ENCODE measurements at regions not wholly inside any gene's neighbourhood (a gene's known extent, or its start where the extent isn't known, plus 50 kb on each side); places are given as distances from the start of the nearest gene placed in this dataset.
"Not testable (repeated sequence)": the region's sequence is repeated elsewhere in the genome, so short reads cannot be mapped to it uniquely, and the experiment has no call there.

DNA sequence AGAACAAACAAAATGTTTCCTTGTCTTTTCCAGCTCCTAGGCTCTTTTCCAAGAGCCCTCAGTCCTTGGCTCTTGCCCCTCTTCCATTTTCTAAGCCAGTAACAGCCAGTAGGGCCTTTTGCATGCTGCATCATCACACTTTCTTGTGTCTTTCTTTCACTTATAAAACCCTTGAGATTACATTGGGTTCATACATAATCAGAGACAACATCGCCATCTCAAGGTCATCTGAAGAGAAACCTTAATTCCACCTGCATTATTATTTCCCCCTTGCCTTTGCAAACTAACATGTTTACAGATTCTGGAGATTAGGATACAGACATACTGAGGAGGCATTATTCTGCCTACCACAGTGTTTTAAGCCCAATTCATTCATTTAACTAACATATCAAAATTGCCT, 697.3 kb downstream of the TRIB2 start:
- Mint-ChIP-seq H3K4me3 (no peak overlapping the region), H3K27ac (no peak overlapping the region), H3K36me3 (ENCODE audit: low read depth) (no peaks in the 10 kb centered on the region), H3K27me3 (no peaks in the 10 kb centered on the region), H3K4me1 (no peaks in the 10 kb centered on the region), H3K9me3 (peaks cover 4% of the 10 kb centered on the region)
- no peak for ATAC-seq (replicated peaks)

DNA sequence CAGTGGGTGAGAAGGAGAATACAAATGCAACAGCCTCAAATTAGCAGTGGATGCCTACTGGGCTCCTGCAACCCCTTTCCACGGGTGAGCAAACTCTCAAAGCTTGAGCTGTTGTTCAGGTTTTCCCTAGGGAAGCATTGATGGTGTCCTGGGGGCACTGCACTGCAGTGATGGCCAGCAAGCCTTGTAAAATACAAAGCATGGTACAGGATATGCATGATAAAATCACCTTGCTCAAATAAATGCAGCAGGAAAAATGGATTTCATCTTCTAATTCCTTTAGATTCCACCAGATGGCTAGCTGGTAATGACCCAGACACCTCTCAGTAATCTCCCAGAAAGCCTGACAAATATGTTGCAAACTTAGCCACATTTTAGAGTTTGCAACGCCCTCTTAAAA, 698.2 kb downstream of the TRIB2 start:
- no peaks in the 10 kb centered on the region for H3K27me3 Mint-ChIP-seq
- no peak for ATAC-seq (replicated peaks)
- no peak overlapping the region for H3K27ac Mint-ChIP-seq
- H3K9me3 Mint-ChIP-seq: peaks cover 4% of the 10 kb centered on the region
- no peaks in the 10 kb centered on the region for H3K36me3 Mint-ChIP-seq (ENCODE audit: low read depth)
- no peaks in the 10 kb centered on the region for H3K4me1 Mint-ChIP-seq
- H3K4me3 Mint-ChIP-seq: no peak overlapping the region

DNA sequence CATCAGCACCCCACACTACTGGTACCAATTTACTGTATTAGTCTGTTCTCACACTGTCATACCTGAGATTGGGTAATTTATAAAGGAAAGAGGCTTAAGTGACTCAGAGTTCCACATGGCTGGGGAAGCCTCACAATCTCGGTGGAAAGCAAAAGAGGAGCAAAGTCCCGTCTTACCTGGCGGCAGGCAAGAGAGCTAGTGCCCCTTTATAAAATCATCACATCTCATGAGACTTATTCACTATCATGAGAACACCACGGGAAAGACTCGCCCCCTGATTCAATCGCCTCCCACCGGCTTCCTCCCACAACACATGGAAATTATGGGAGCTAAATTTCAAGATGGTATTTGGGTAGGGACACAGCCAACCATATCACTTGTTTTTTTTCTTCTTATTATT, 717.2 kb downstream of the TRIB2 start:
- Mint-ChIP-seq H3K27ac (no peak overlapping the region), H3K9me3 (peaks cover 13% of the 10 kb centered on the region), H3K27me3 (no peaks in the 10 kb centered on the region), H3K4me3 (no peak overlapping the region), H3K4me1 (no peaks in the 10 kb centered on the region), H3K36me3 (ENCODE audit: low read depth) (no peaks in the 10 kb centered on the region)
- no peak for ATAC-seq (replicated peaks)

DNA sequence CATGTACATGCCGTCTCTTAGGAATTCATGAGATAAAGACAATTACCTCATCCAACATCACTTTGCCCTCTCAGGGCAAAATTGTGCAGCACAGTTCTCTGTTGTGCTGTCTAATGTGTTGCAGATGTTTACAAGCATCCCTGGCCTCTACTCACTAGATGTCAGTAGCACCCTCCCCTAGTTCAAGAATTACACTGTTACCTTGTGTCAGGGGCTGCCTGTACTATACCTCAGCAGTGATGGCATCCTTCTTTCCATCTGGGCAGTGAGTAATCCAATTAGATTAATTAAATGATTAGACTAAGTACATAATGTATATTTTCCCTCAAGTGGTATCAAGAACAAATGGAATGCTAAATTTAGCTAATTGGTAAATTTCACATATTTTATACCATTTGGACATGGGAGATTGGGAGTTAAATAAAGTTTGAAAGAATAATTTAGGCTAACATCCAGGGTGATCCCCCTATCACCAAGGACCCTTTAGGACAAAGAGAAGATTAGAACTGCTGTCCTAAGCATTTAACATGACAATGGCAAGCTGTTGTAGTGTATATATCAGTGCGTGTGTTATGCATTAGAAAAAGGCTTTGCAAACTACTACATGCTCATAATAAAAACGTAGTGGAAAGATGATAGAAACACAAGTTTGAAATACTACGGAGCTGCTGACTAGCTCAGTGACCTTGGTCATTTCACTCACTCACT, 727.0 kb downstream of the TRIB2 start:
- H3K9me3 Mint-ChIP-seq; H3K4me1 Mint-ChIP-seq; ATAC-seq (replicated peaks); H3K36me3 Mint-ChIP-seq (ENCODE audit: low read depth); H3K4me3 Mint-ChIP-seq; H3K27ac Mint-ChIP-seq; H3K27me3 Mint-ChIP-seq: not testable (repeated sequence)

DNA sequence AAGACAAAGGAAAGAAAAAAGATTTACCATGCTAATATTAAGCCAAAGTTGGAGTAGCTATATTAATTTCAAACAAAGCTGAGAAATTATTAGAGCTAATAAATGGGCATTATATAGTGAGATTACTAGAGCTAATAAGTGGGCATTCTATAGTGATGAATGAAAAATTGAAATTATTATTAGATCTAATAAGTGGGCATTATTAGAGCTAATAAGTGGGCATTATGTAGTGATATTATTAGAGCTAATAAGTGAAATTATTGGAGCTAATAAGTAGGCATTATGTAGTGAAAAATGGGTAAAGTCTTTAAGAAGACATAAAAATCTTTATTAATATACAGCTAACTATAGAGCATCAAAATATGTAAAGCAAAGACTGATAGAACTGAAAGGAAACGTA, 745.7 kb downstream of the TRIB2 start:
- no peaks in the 10 kb centered on the region for H3K36me3 Mint-ChIP-seq (ENCODE audit: low read depth)
- peaks cover 4% of the 10 kb centered on the region for H3K9me3 Mint-ChIP-seq
- no peak for ATAC-seq (replicated peaks)
- H3K27ac Mint-ChIP-seq: no peak overlapping the region
- H3K4me3 Mint-ChIP-seq: no peak overlapping the region
- peaks cover 3% of the 10 kb centered on the region for H3K27me3 Mint-ChIP-seq
- H3K4me1 Mint-ChIP-seq: no peaks in the 10 kb centered on the region

DNA sequence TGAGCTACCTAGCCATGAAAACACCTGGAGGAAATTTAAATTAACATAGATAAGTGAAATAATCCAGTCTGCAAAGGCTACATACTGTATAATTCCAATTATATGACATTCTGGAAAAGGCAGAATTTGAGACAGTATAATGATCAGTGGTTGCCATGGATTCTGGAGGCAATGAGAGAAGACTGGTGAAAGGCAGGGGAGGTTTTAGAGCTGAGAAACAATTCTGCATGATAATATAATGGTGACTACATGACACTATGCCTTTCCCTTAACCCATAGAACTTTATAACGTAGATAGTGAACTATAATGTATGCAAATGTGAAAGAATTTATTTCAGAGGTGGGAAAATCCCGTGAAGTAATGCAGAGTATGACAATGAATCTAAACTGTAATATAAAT, 749.3 kb downstream of the TRIB2 start:
- Mint-ChIP-seq H3K27me3 (no peaks in the 10 kb centered on the region), H3K9me3 (no peaks in the 10 kb centered on the region), H3K4me1 (no peaks in the 10 kb centered on the region), H3K4me3 (no peak overlapping the region), H3K36me3 (ENCODE audit: low read depth) (no peaks in the 10 kb centered on the region), H3K27ac (no peak overlapping the region)
- no peak for ATAC-seq (replicated peaks)

DNA sequence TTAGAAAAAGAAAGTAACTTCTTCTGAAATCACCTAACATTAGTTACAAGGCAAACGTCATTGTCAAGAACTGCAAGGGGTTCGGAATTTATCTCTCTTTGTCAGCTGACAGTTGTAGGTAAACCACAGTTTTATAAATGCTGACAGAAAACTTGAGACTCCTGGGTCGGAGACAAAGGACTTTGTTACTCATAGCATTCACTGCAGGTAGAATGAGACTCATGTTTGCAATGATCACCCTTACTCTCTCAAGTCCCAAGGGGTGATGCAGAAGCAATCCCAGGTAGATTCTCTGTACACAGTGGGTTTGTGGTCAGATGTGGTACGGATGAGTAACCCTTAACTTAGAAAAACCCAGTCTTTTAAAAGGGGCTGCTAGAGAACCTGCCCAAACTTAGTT, 757.8 kb downstream of the TRIB2 start:
- H3K27me3 Mint-ChIP-seq: no peaks in the 10 kb centered on the region
- peaks cover 4% of the 10 kb centered on the region for H3K9me3 Mint-ChIP-seq
- no peak for ATAC-seq (replicated peaks)
- H3K4me3 Mint-ChIP-seq: no peak overlapping the region
- no peaks in the 10 kb centered on the region for H3K4me1 Mint-ChIP-seq
- no peaks in the 10 kb centered on the region for H3K36me3 Mint-ChIP-seq (ENCODE audit: low read depth)
- no peak overlapping the region for H3K27ac Mint-ChIP-seq

DNA sequence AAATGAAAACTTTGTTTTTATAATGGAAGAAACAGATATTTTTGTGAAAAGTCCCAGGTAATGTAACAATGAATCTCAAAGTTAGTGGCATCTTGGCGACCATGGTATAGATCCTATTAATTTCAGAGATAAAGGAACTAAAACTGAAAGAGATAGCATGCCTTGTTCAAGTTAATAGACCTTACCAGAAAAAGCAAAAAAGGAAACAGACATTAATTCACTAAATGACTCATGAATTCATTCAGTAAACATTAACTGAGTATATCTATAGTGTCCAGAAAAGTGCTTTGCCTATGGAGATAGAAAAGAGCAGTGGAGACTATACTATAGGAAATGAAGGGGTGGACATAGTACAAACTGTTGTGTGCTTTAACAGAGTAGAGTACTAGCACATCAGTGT, 763.3 kb downstream of the TRIB2 start:
- H3K9me3 Mint-ChIP-seq: peaks cover 4% of the 10 kb centered on the region
- no peaks in the 10 kb centered on the region for H3K36me3 Mint-ChIP-seq (ENCODE audit: low read depth)
- no peak overlapping the region for H3K4me3 Mint-ChIP-seq
- no peak overlapping the region for H3K27ac Mint-ChIP-seq
- ATAC-seq (replicated peaks): no peak
- no peaks in the 10 kb centered on the region for H3K4me1 Mint-ChIP-seq
- H3K27me3 Mint-ChIP-seq: no peaks in the 10 kb centered on the region

DNA sequence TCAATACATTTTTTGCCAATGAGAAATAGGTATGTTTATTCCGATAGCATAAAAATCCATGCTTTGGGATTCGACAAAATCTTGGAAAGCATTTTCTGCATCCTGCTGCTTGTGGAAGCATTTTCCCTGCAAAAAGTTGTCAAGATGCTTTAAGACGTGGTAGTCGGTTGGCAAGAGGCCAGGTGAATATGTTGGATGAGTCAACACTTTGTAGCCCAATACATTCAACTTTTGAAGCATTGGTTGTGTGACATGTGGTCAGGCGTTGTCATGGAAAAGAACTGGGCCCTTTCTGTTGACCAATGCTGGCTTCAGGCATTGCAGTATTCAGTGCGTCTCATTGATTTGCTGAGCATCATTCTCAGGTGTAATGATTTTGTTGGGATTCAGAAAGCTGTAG, 764.5 kb downstream of the TRIB2 start:
- no peak for ATAC-seq (replicated peaks)
- H3K9me3 Mint-ChIP-seq: peaks cover 6% of the 10 kb centered on the region

DNA sequence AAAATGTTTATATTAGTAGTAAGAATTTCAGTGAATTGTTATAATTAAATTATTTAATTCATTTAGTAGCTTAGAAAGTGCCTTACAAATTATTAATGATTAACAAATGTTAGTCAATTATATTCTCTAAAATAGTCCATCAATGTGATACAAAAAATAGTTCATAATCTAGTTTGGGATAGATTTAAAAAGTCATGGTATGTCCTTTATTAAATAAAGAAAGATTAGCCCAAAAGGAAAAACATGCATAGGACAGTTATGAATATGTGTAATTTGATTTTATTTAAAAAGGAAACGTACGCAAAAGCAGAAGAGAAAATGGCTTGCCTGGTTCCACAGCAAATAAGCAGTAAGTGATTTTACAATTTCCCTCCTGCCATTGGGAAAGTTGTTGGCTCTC, 768.5 kb downstream of the TRIB2 start:
- Mint-ChIP-seq H3K4me1 (no peaks in the 10 kb centered on the region), H3K4me3 (no peak overlapping the region), H3K36me3 (ENCODE audit: low read depth) (no peaks in the 10 kb centered on the region), H3K27ac (no peak overlapping the region), H3K9me3 (peaks cover 4% of the 10 kb centered on the region), H3K27me3 (no peaks in the 10 kb centered on the region)
- ATAC-seq (replicated peaks): no peak

More for the DNA sequence above, 764.5 kb downstream of the TRIB2 start:
- no peaks in the 10 kb centered on the region for H3K4me1 Mint-ChIP-seq
- no peaks in the 10 kb centered on the region for H3K27me3 Mint-ChIP-seq
- no peak overlapping the region for H3K4me3 Mint-ChIP-seq
- no peak overlapping the region for H3K27ac Mint-ChIP-seq
- H3K36me3 Mint-ChIP-seq (ENCODE audit: low read depth): no peaks in the 10 kb centered on the region

DNA sequence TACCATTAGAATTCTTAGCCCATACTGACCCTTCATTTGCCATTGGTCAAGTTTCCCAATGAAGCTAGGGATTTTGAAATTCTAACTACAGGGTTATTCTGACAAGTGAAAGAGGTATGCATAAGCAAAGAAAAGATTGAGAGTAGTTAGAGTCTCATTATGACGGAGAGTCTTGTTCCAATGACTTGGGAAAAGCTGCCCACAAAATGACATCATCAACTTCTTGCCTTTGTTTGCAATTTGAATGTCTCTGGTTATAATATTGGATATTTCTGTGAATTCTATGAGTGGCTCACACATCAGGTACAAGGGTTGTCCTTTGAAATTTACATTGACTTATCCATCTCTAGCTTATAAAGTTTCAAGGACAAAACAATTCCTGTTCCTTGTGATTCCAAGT, 772.2 kb downstream of the TRIB2 start:
- H3K4me3 Mint-ChIP-seq: no peak overlapping the region
- H3K27me3 Mint-ChIP-seq: no peaks in the 10 kb centered on the region
- peaks cover 4% of the 10 kb centered on the region for H3K9me3 Mint-ChIP-seq
- no peaks in the 10 kb centered on the region for H3K36me3 Mint-ChIP-seq (ENCODE audit: low read depth)
- H3K27ac Mint-ChIP-seq: no peak overlapping the region
- ATAC-seq (replicated peaks): no peak
- H3K4me1 Mint-ChIP-seq: no peaks in the 10 kb centered on the region

DNA sequence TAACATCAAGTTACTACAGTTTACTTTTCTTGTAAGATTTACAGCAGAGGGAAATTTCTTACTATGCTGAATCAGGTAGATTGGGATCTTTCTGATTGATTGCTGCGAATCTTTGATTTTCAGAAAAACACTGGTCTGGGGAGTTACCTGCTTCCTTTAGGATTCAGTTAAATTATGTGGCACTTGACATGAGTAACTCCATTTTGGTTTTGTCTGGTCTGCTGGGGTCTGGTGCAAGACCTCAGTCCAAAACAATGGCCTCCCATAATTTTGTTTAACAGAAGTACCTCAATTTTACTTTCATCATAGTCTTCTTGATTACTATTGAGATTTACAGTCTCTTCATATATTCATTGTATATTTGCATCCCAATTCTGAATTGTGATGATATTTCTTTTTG, 775.5 kb downstream of the TRIB2 start:
- Mint-ChIP-seq H3K4me3 (no peak overlapping the region), H3K36me3 (ENCODE audit: low read depth) (no peaks in the 10 kb centered on the region), H3K4me1 (no peaks in the 10 kb centered on the region), H3K27me3 (no peaks in the 10 kb centered on the region), H3K9me3 (no peaks in the 10 kb centered on the region), H3K27ac (no peak overlapping the region)
- no peak for ATAC-seq (replicated peaks)

DNA sequence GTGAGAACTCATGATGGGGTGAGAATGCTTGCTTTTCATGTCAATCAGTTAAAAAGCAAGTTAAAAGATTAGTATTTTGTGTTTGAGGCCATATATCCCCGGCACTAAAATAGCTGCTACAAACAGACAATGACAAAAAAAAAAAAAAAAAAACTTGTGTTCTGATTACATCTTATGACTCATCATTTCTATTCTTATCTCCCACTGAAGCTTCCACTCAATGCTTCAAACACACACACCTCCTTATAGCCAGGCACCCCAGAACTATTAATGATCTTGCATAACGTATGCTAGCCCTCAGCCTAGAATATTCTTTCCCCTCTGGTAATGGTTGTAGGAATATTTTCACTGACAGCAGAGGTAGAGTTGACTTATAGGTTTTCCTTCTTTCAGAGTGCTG, 778.3 kb downstream of the TRIB2 start:
- no peaks in the 10 kb centered on the region for H3K27me3 Mint-ChIP-seq
- no peaks in the 10 kb centered on the region for H3K36me3 Mint-ChIP-seq (ENCODE audit: low read depth)
- H3K27ac Mint-ChIP-seq: no peak overlapping the region
- H3K4me1 Mint-ChIP-seq: no peaks in the 10 kb centered on the region
- no peaks in the 10 kb centered on the region for H3K9me3 Mint-ChIP-seq
- ATAC-seq (replicated peaks): no peak
- no peak overlapping the region for H3K4me3 Mint-ChIP-seq

DNA sequence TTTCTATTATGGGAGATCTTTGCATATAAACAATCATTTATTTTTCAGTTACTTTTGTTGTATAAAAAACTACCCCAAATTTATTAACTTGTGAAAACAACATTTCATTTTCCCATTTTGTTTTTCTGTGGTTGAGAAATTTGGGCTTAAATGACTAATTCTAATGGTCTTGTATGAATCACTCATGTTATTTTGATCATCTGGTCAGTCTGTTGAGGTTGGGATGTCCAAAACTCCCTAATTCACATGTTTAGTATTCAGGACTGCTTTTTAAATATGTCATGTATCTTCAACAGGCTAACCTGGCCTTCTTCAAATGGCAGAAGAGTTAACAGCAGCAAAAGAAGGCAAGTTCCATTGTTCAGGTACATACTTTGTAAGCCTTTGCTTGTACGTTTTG, 788.1 kb downstream of the TRIB2 start:
- H3K4me1 Mint-ChIP-seq: no peaks in the 10 kb centered on the region
- H3K27me3 Mint-ChIP-seq: no peaks in the 10 kb centered on the region
- H3K27ac Mint-ChIP-seq: no peak overlapping the region
- no peaks in the 10 kb centered on the region for H3K9me3 Mint-ChIP-seq
- no peak for ATAC-seq (replicated peaks)
- no peak overlapping the region for H3K4me3 Mint-ChIP-seq
- H3K36me3 Mint-ChIP-seq (ENCODE audit: low read depth): no peaks in the 10 kb centered on the region

DNA sequence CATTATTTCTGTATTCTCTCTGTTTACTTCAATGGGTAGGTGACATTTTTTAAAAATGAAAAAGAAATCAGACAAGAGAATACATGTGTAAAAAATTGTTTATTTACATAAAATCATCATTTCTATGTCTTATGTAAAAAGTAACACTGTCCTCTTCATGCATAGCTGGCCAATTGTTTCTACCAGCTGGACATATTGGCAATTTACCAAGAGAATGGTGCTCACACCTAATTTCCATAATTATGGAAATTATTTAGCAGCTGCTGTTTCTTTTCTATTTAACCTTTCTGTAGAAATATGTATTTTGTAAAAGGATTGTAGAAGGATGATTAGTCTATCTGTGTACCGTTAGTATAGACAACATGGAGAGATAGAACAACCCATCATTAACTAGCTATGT, 791.9 kb downstream of the TRIB2 start:
- Mint-ChIP-seq H3K36me3 (ENCODE audit: low read depth) (no peaks in the 10 kb centered on the region), H3K4me1 (no peaks in the 10 kb centered on the region), H3K9me3 (no peaks in the 10 kb centered on the region), H3K27me3 (no peaks in the 10 kb centered on the region), H3K4me3 (no peak overlapping the region), H3K27ac (no peak overlapping the region)
- no peak for ATAC-seq (replicated peaks)

DNA sequence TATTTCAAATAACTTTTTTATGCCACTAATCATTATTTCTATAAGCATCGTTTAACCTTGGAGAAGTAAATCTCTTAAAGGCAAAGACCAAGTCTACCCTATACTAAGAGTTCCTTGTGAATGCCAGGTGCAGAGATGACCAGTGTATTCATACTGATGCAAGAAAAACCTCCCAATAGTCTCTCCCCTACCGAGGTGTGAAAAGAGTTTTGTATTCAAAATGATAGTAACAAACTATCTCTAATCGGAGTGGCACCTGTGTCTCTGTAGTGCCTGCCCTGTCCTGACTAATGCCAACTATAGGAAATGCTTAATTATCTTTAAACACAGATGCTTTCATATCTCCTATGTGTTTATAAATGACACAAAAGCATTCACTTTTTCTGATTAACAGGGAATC, 798.5 kb downstream of the TRIB2 start:
- Mint-ChIP-seq H3K4me1 (no peaks in the 10 kb centered on the region), H3K36me3 (ENCODE audit: low read depth) (no peaks in the 10 kb centered on the region), H3K27me3 (no peaks in the 10 kb centered on the region), H3K4me3 (no peak overlapping the region), H3K9me3 (no peaks in the 10 kb centered on the region), H3K27ac (no peak overlapping the region)
- ATAC-seq (replicated peaks): no peak

Measured in activated T-helper 17 cell treated with anti-CD3 and anti-CD28 coated beads, Interleukin-2, amount 50 U/mL, for 72 hours (primary cell).